ENCODE measurements at regions not wholly inside any gene's neighbourhood (a gene's known extent, or its start where the extent isn't known, plus 50 kb on each side); places are given as distances from the start of the nearest gene placed in this dataset.

DNA sequence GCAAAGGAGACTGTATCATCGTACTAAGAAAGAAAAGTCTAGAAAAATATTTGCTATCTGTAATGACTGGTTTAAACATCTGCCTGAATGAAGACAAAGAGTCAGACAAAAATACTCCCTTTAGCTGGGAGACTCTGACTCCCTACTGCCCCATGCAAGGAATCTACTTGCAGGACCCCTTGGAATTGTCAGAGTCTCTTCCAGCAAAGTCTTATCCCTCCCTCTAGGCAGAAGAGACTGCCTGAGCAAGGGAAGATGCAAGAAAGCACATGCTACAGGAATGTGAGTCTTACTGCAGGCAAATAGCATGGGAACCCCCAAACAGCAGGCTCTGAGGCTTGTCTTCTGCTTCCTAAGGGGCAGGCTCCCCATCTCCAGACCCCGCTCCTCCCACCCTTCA is 154.0 kb downstream of the KCNA5 start:
- TF ChIP-seq POLR2AphosphoS5 (IDR thresholded peaks at IDR 0.05) (no peak), EP300 (conservative IDR thresholded peaks at IDR 0.05; ENCODE audit: poor library complexity, severe bottlenecking) (no peak)
